Natural killer cell (primary cell): ENCODE measurements at regions not wholly inside any gene's neighbourhood (a gene's known extent, or its start where the extent isn't known, plus 50 kb on each side); places are given as distances from the start of the nearest gene placed in this dataset.

Source experiments
- ATAC-seq, 3 donors: fragments of 150-1000 bp in 2 of 3; fragments of 200-7000 bp in 1 of 3; cut with Tn5 transposase; 1 replicate in 1 of 3; 2 replicates in 2 of 3; pipeline ENCODE4 v1.10.0; 2021; ENCODE audit warnings: mild to moderate bottlenecking in 2 of 3, moderate library complexity in 2 of 3
- DNase-seq, 2 donors: peaks; one replicate each; pipeline versions ENCODE4 v3.0.0 to v3.0.0-alpha.2; 2013 to 2021; ENCODE audit warnings: mixed read lengths in 1 of 2
- H3K27ac ChIP-seq: one replicate; pipeline ENCODE4 v1.5.1; 2013; ENCODE audit warnings: mild to moderate bottlenecking, low read length
- H3K27me3 ChIP-seq: one replicate; pipeline ENCODE4 v1.6.1; 2013; ENCODE audit warnings: low read length; ENCODE audit not compliant: control insufficient read depth, insufficient read depth
- H3K36me3 ChIP-seq: one replicate; pipeline ENCODE4 v1.6.1; 2013; ENCODE audit warnings: low read length; ENCODE audit not compliant: control insufficient read depth, insufficient read depth
- H3K4me1 ChIP-seq: one replicate; pipeline ENCODE4 v1.6.1; 2013; ENCODE audit warnings: low read length; ENCODE audit not compliant: control insufficient read depth, insufficient read depth
- H3K4me3 ChIP-seq: one replicate; pipeline ENCODE4 v1.5.1; 2013; ENCODE audit warnings: low read length
- H3K9me3 ChIP-seq: one replicate; pipeline ENCODE4 v1.6.1; 2013; ENCODE audit warnings: low read length; ENCODE audit not compliant: control insufficient read depth, insufficient read depth
- H3K27ac Mint-ChIP-seq, 2 donors: one replicate each; pipeline ENCODE4 v1.8.0; 2022; ENCODE audit warnings: mild to moderate bottlenecking in 2 of 2, mixed read lengths in 2 of 2, moderate library complexity in 1 of 2
- H3K27me3 Mint-ChIP-seq, 2 donors: one replicate each; pipeline ENCODE4 v1.8.0; 2022; ENCODE audit warnings: low read depth in 2 of 2, mixed read lengths in 2 of 2
- H3K36me3 Mint-ChIP-seq: one replicate; pipeline ENCODE4 v1.8.0; 2022; ENCODE audit warnings: mixed read lengths
- H3K4me1 Mint-ChIP-seq, 2 donors: one replicate each; pipeline ENCODE4 v1.8.0; 2022; ENCODE audit warnings: mixed read lengths in 2 of 2
- H3K4me3 Mint-ChIP-seq: one replicate; pipeline ENCODE4 v1.8.0; 2022; ENCODE audit warnings: mild to moderate bottlenecking, moderate library complexity, mixed read lengths
- H3K9me3 Mint-ChIP-seq, 2 donors: one replicate each; pipeline ENCODE4 v1.8.0; 2022; ENCODE audit warnings: mixed read lengths in 2 of 2
- CTCF ChIP-seq: fragments of 200-600 bp; IDR thresholded peaks from one replicate; pipeline ENCODE4 v1.8.0; 2022; ENCODE audit warnings: antibody characterized with exemption
- WGBS: methylation state at CpG from one replicate; pipeline ENCODE4 v1.1.7; 2013; ENCODE audit warnings: missing lambda C conversion rate; ENCODE audit not compliant: insufficient coverage; 5-methylcytosine and 5-hydroxymethylcytosine counted together
- intact Hi-C: fragments of 100-400 bp; cut with micrococcal nuclease; formaldehyde crosslinking; loops from one replicate; pipeline ENCODE4 v1.14.2; 2022

- intact Hi-C loops = no loop called here
- no peak for TF ChIP-seq CTCF
- H3K4me1 Mint-ChIP-seq = no peaks in the 10 kb centered on the region
- no peak overlapping the region for H3K4me3 Mint-ChIP-seq
- WGBS = 89% methylated on average over 3 of the region's 3 CpGs
- H3K36me3 Mint-ChIP-seq = peaks cover under 1% of the 10 kb centered on the region
- Histone ChIP-seq H3K4me1 (no peaks in the 10 kb centered on the region), H3K27me3 (no peaks in the 10 kb centered on the region), H3K36me3 (no peaks in the 10 kb centered on the region), H3K4me3 (no peak overlapping the region), H3K9me3 (no peaks in the 10 kb centered on the region), H3K27ac (no peak overlapping the region)
- no peaks in the 10 kb centered on the region for H3K27me3 Mint-ChIP-seq
- DNase-seq (no peak), ATAC-seq (no peak)
- peaks cover 12 to 14% of the 10 kb centered on the region in 2 donors for H3K9me3 Mint-ChIP-seq
- H3K27ac Mint-ChIP-seq = no peak overlapping the region
Measured at GRCh38 chr3:96719921-96720320, 94.5 kb upstream of the EPHA6 start.

GRCh38 chr3:96731031-96731430 is 83.4 kb upstream of the EPHA6 start:
- intact Hi-C loops = no loop called here
- DNase-seq (no peak), ATAC-seq (no peak)
- H3K4me1 Mint-ChIP-seq = no peaks in the 10 kb centered on the region
- no peak overlapping the region for H3K27ac Mint-ChIP-seq
- Histone ChIP-seq H3K27ac (no peak overlapping the region), H3K27me3 (no peaks in the 10 kb centered on the region), H3K9me3 (no peaks in the 10 kb centered on the region), H3K4me3 (no peak overlapping the region), H3K36me3 (no peaks in the 10 kb centered on the region), H3K4me1 (no peaks in the 10 kb centered on the region)
- H3K36me3 Mint-ChIP-seq = no peaks in the 10 kb centered on the region
- no peaks in the 10 kb centered on the region for H3K27me3 Mint-ChIP-seq
- no peak for TF ChIP-seq CTCF
- H3K4me3 Mint-ChIP-seq = no peak overlapping the region
- peaks cover 6 to 16% of the 10 kb centered on the region in 2 donors for H3K9me3 Mint-ChIP-seq

GRCh38 chr3:96734273-96735009 is 80.0 kb upstream of the EPHA6 start:
- TF ChIP-seq CTCF = no peak
- Mint-ChIP-seq H3K36me3 (no peaks in the 10 kb centered on the region), H3K27me3 (no peaks in the 10 kb centered on the region), H3K4me3 (no peak overlapping the region), H3K4me1 (no peaks in the 10 kb centered on the region), H3K9me3 (peaks cover 6 to 16% of the 10 kb centered on the region in 2 donors), H3K27ac (no peak overlapping the region)
- no peak overlapping the region for H3K4me3 ChIP-seq
- H3K4me1 ChIP-seq = no peaks in the 10 kb centered on the region
- no peaks in the 10 kb centered on the region for H3K27me3 ChIP-seq
- DNase-seq (no peak), ATAC-seq (no peak)
- no peak overlapping the region for H3K27ac ChIP-seq
- H3K9me3 ChIP-seq = no peaks in the 10 kb centered on the region
- WGBS = no CpG with 5 or more reads among the region's 2 CpGs
- intact Hi-C loops = no loop called here
- H3K36me3 ChIP-seq = no peaks in the 10 kb centered on the region

- H3K9me3 ChIP-seq = peaks cover 11% of the 10 kb centered on the region
- H3K36me3 Mint-ChIP-seq = no peaks in the 10 kb centered on the region
- no peak overlapping the region for H3K4me3 ChIP-seq
- H3K27me3 ChIP-seq = no peaks in the 10 kb centered on the region
- intact Hi-C loops = no loop called here
- H3K4me3 Mint-ChIP-seq = no peak overlapping the region
- H3K36me3 ChIP-seq = no peaks in the 10 kb centered on the region
- TF ChIP-seq CTCF = no peak
- no peak overlapping the region for H3K27ac Mint-ChIP-seq
- no peaks in the 10 kb centered on the region for H3K4me1 ChIP-seq
- no peak overlapping the region for H3K27ac ChIP-seq
- peaks cover 9 to 15% of the 10 kb centered on the region in 2 donors for H3K9me3 Mint-ChIP-seq
- H3K27me3 Mint-ChIP-seq = no peaks in the 10 kb centered on the region
- no peak for DNase-seq
- no peak for ATAC-seq
- no peaks in the 10 kb centered on the region for H3K4me1 Mint-ChIP-seq
Measured at GRCh38 chr3:96748139-96748538, 66.3 kb upstream of the EPHA6 start.
